ENCODE measurements at regions not wholly inside any gene's neighbourhood (a gene's known extent, or its start where the extent isn't known, plus 50 kb on each side); places are given as distances from the start of the nearest gene placed in this dataset.
A peak's percentile ranks its signal among the peaks of the same experiment; 100 is the strongest.

- TF ChIP-seq, protein P1, sequence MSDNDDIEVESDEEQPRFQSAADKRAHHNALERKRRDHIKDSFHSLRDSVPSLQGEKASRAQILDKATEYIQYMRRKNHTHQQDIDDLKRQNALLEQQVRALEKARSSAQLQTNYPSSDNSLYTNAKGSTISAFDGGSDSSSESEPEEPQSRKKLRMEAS (IDR thresholded peaks at IDR 0.05): peak; percentile 64; the same call in 1 of the 2 replicates
- TF ChIP-seq, protein P2, sequence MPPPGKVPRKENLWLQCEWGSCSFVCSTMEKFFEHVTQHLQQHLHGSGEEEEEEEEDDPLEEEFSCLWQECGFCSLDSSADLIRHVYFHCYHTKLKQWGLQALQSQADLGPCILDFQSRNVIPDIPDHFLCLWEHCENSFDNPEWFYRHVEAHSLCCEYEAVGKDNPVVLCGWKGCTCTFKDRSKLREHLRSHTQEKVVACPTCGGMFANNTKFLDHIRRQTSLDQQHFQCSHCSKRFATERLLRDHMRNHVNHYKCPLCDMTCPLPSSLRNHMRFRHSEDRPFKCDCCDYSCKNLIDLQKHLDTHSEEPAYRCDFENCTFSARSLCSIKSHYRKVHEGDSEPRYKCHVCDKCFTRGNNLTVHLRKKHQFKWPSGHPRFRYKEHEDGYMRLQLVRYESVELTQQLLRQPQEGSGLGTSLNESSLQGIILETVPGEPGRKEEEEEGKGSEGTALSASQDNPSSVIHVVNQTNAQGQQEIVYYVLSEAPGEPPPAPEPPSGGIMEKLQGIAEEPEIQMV (CRISPR knock-in tag; IDR thresholded peaks at IDR 0.05; ENCODE audit: low read depth): peak; percentile 86; the same call in 1 of the 2 replicates
- no peak; a peak in 1 of 4 replicates for TF ChIP-seq NR2F1 (CRISPR knock-in tag; IDR thresholded peaks at IDR 0.05)
- no peak for TF ChIP-seq ZNF3 (CRISPR knock-in tag; IDR thresholded peaks at IDR 0.05)
- no peak for TF ChIP-seq TRIM24 (CRISPR knock-in tag; IDR thresholded peaks at IDR 0.05)
- TF ChIP-seq ZNF441 (CRISPR knock-in tag; IDR thresholded peaks at IDR 0.05; ENCODE audit: borderline replicate concordance): peak; percentile 80; the same call in 1 of the 2 replicates
- TF ChIP-seq RXRA (CRISPR knock-in tag; IDR thresholded peaks at IDR 0.05): peak; percentile 18; the same call in 1 of the 2 replicates
- no peak for TF ChIP-seq SETDB1 (CRISPR knock-in tag; IDR thresholded peaks at IDR 0.05; ENCODE audit: borderline replicate concordance)
- peak; percentile 75 for TF ChIP-seq ZNF777 (CRISPR knock-in tag; IDR thresholded peaks at IDR 0.05)
- TF ChIP-seq ONECUT2 (CRISPR knock-in tag; IDR thresholded peaks at IDR 0.05): peak; percentile 83
- TF ChIP-seq ZKSCAN8 (CRISPR knock-in tag; IDR thresholded peaks at IDR 0.05; ENCODE audit: borderline replicate concordance): peak; percentile 87; the same call in 1 of the 2 replicates
- peak; percentile 48; the same call in 1 of the 2 replicates for TF ChIP-seq ZNF460 (CRISPR knock-in tag; IDR thresholded peaks at IDR 0.05; ENCODE audit: borderline replicate concordance)
- no peak for TF ChIP-seq TAF1 (CRISPR knock-in tag; IDR thresholded peaks at IDR 0.05)
- TF ChIP-seq CAMTA2 (CRISPR knock-in tag; IDR thresholded peaks at IDR 0.05; ENCODE audit: borderline replicate concordance): no peak
- no peak for TF ChIP-seq MXD1 (CRISPR knock-in tag; IDR thresholded peaks at IDR 0.05)
- TF ChIP-seq ZFP90 (CRISPR knock-in tag; IDR thresholded peaks at IDR 0.05; ENCODE audit: borderline replicate concordance): peak; percentile 75; the same call in 1 of the 2 replicates
- no peak for TF ChIP-seq UBTF (CRISPR knock-in tag; IDR thresholded peaks at IDR 0.05)
- TF ChIP-seq SMAD3 (CRISPR knock-in tag; IDR thresholded peaks at IDR 0.05): peak; percentile 91
- peak; percentile 93 for TF ChIP-seq ZNF792 (CRISPR knock-in tag; IDR thresholded peaks at IDR 0.05)
- TF ChIP-seq ZNF670 (CRISPR knock-in tag; IDR thresholded peaks at IDR 0.05; ENCODE audit: borderline replicate concordance): peak; percentile 69; the same call in 1 of the 2 replicates
- no peak for TF ChIP-seq U2AF2 (IDR thresholded peaks at IDR 0.05; ENCODE audit: low read depth, low read length)
- TF ChIP-seq RFXANK (CRISPR knock-in tag; IDR thresholded peaks at IDR 0.05): no peak
- TF ChIP-seq ZNF782 (CRISPR knock-in tag; IDR thresholded peaks at IDR 0.05; ENCODE audit: borderline replicate concordance): peak; percentile 41; the same call in 1 of the 2 replicates
- peak; percentile 94 for TF ChIP-seq RBM22 (optimal IDR thresholded peaks at IDR 0.05; ENCODE audit: low read length)
- peak; percentile 91; the same call in 1 of the 2 replicates for TF ChIP-seq PRMT3 (CRISPR knock-in tag; IDR thresholded peaks at IDR 0.05; ENCODE audit: borderline replicate concordance, low read depth)
- TF ChIP-seq, protein P3, sequence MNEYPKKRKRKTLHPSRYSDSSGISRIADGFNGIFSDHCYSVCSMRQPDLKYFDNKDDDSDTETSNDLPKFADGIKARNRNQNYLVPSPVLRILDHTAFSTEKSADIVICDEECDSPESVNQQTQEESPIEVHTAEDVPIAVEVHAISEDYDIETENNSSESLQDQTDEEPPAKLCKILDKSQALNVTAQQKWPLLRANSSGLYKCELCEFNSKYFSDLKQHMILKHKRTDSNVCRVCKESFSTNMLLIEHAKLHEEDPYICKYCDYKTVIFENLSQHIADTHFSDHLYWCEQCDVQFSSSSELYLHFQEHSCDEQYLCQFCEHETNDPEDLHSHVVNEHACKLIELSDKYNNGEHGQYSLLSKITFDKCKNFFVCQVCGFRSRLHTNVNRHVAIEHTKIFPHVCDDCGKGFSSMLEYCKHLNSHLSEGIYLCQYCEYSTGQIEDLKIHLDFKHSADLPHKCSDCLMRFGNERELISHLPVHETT (CRISPR knock-in tag; conservative IDR thresholded peaks at IDR 0.05): no peak; the same call in 1 of the 2 replicates
Observed at GRCh38 chr6:27688014-27688586, 215.2 kb upstream of the ZNF184 start (continued).

All from HepG2 (cell line).